PC-9 (cell line): ENCODE measurements at regions not wholly inside any gene's neighbourhood (a gene's known extent, or its start where the extent isn't known, plus 50 kb on each side); places are given as distances from the start of the nearest gene placed in this dataset.

Experiments used
- BruUV-seq: library from RNA; stranded (reverse); fragments of 400-500 nt; replicated peaks from 2 replicates; lab custom pipeline; 2021; lab: Mats Ljungman, UMichigan
- CTCF ChIA-PET: fragments of 300-600 bp; sonication (Branson Sonifier 250); formaldehyde crosslinking; loops from one replicate; lab custom pipeline; 2022; ENCODE audit warnings: antibody characterized with exemption; lab: Charles Lee
- POLR2A ChIA-PET: fragments of 300-600 bp; sonication (Branson Sonifier 250); formaldehyde crosslinking; loops from one replicate; lab custom pipeline; 2022; ENCODE audit warnings: antibody characterized with exemption; ENCODE audit not compliant: unreplicated experiment; lab: Charles Lee
- DNase-seq, 2 experiments: peaks; one replicate each; pipeline versions ENCODE4 v3.0.0 to v3.0.0-alpha.2; 2015 to 2022; ENCODE audit warnings: mixed read lengths in 1 of 2
- H2AFZ ChIP-seq: fragments of 200-600 bp; sonication (generic); 2 replicates; pipeline ENCODE4 v1.8.1; 2017; ENCODE audit warnings: antibody characterized with exemption
- H3F3A ChIP-seq: fragments of 200-600 bp; sonication (generic); 2 replicates; pipeline ENCODE4 v1.8.1; 2017; ENCODE audit warnings: antibody characterized with exemption, mild to moderate bottlenecking, low read depth; ENCODE audit not compliant: insufficient read depth
- H3K27ac ChIP-seq: fragments of 200-600 bp; sonication (generic); 2 replicates; pipeline ENCODE4 v1.6.1; 2016; ENCODE audit warnings: mixed run types
- H3K27me3 ChIP-seq: fragments of 200-600 bp; sonication (generic); 2 replicates; pipeline ENCODE4 v1.6.1; 2016; ENCODE audit warnings: low read depth, mixed run types; ENCODE audit not compliant: insufficient read depth
- H3K36me3 ChIP-seq: fragments of 200-600 bp; sonication (generic); 2 replicates; pipeline ENCODE4 v1.6.1; 2016; ENCODE audit warnings: low read depth, mixed run types
- H3K4me1 ChIP-seq: fragments of 200-600 bp; sonication (generic); replicated peaks from 2 replicates; pipeline ENCODE4 v1.6.1; 2016; ENCODE audit warnings: mixed run types; ENCODE audit not compliant: insufficient read depth
- H3K4me2 ChIP-seq: fragments of 200-600 bp; sonication (generic); 2 replicates; pipeline ENCODE4 v1.6.1; 2017; ENCODE audit warnings: mixed run types
- H3K4me3 ChIP-seq: fragments of 200-600 bp; sonication (generic); 2 replicates; pipeline ENCODE4 v1.6.1; 2016; ENCODE audit warnings: mixed run types
- H3K79me2 ChIP-seq: fragments of 200-600 bp; sonication (generic); 2 replicates; pipeline ENCODE4 v1.6.1; 2017; ENCODE audit warnings: low read depth, mixed run types
- H3K9me2 ChIP-seq: fragments of 200-600 bp; sonication (generic); 2 replicates; pipeline ENCODE4 v1.8.1; 2017; ENCODE audit warnings: mild to moderate bottlenecking; ENCODE audit not compliant: insufficient read depth
- H3K9me3 ChIP-seq: fragments of 200-600 bp; sonication (generic); 2 replicates; pipeline ENCODE4 v1.8.1; 2016; ENCODE audit warnings: low read depth; ENCODE audit not compliant: insufficient read depth
- H4K20me1 ChIP-seq: fragments of 200-600 bp; sonication (generic); 2 replicates; pipeline ENCODE4 v1.8.1; 2017; ENCODE audit not compliant: insufficient read depth
- CTCF ChIP-seq: fragments of 200-600 bp; sonication (generic); conservative IDR thresholded peaks from 2 replicates; pipeline ENCODE4 v1.6.1; 2017; ENCODE audit warnings: mixed run types, antibody characterized with exemption, mild to moderate bottlenecking, moderate library complexity
- EZH2 ChIP-seq: fragments of 200-600 bp; sonication (generic); IDR thresholded peaks from 2 replicates; pipeline ENCODE4 v1.8.0; 2017; ENCODE audit warnings: antibody characterized with exemption, low read depth
- intact Hi-C: fragments of 100-400 bp; cut with micrococcal nuclease; formaldehyde crosslinking; loops from one replicate; pipeline ENCODE4 v1.10.0; 2022; ENCODE audit not compliant: unreplicated experiment

- Histone ChIP-seq H3K4me3 (no peak overlapping the region), H3K9me2 (no peaks in the 10 kb centered on the region), H3K9me3 (0 out of 2 replicates have a peak, but pooled peaks cover 4% of the 10 kb centered on the region), H3K4me2 (no peak overlapping the region), H3K36me3 (no peaks in the 10 kb centered on the region), H3K79me2 (no peaks in the 10 kb centered on the region), H2AFZ (no peak overlapping the region), H3F3A (no peaks in the 10 kb centered on the region), H3K27me3 (no peaks in the 10 kb centered on the region), H4K20me1 (no peaks in the 10 kb centered on the region), H3K27ac (no peak overlapping the region), H3K4me1 (no peaks in the 10 kb centered on the region)
- intact Hi-C loops = no loop called here
- no TSS peak for BruUV-seq
- ChIA-PET POLR2A (no interaction called here), CTCF (no interaction called here)
- TF ChIP-seq EZH2 = no peak
- no peak for TF ChIP-seq CTCF
- DNase-seq = no peak
Observed at GRCh38 chr5:98365126-98365525, 408.3 kb upstream of the RGMB start.

- H3K9me3 ChIP-seq = no peaks in the 10 kb centered on the region
- no peaks in the 10 kb centered on the region for H4K20me1 ChIP-seq
- intact Hi-C loops = no loop called here
- H3F3A ChIP-seq = no peaks in the 10 kb centered on the region
- no peaks in the 10 kb centered on the region for H3K79me2 ChIP-seq
- POLR2A ChIA-PET = no interaction called here
- no peak overlapping the region for H3K27ac ChIP-seq
- no peak for TF ChIP-seq CTCF
- TF ChIP-seq EZH2 = no peak
- no peaks in the 10 kb centered on the region for H3K4me1 ChIP-seq
- no peaks in the 10 kb centered on the region for H3K9me2 ChIP-seq
- H3K36me3 ChIP-seq = no peaks in the 10 kb centered on the region
- CTCF ChIA-PET = no interaction called here
- H2AFZ ChIP-seq = no peak overlapping the region
- no peak for DNase-seq
- BruUV-seq = no TSS peak
- no peaks in the 10 kb centered on the region for H3K27me3 ChIP-seq
- no peak overlapping the region for H3K4me3 ChIP-seq
- H3K4me2 ChIP-seq = no peak overlapping the region
Observed at GRCh38 chr5:98368141-98368540, 405.3 kb upstream of the RGMB start.

GRCh38 chr5:98372351-98372750 lies 401.1 kb upstream of the RGMB start:
- no peak overlapping the region for H3K4me3 ChIP-seq
- no peak overlapping the region for H3K27ac ChIP-seq
- no peak for DNase-seq
- H3K9me2 ChIP-seq = no peaks in the 10 kb centered on the region
- H3K79me2 ChIP-seq = no peaks in the 10 kb centered on the region
- no peaks in the 10 kb centered on the region for H3K36me3 ChIP-seq
- H3K27me3 ChIP-seq = no peaks in the 10 kb centered on the region
- no peaks in the 10 kb centered on the region for H3F3A ChIP-seq
- H2AFZ ChIP-seq = no peak overlapping the region
- BruUV-seq = no TSS peak
- ChIA-PET CTCF (interaction anchor here (0.7 kb wide), 1 partner anchor 31 kb away, joined by 4 read pairs; no protein-coding TSS in a partner anchor), POLR2A (no interaction called here)
- no peaks in the 10 kb centered on the region for H3K4me1 ChIP-seq
- no peak overlapping the region for H3K4me2 ChIP-seq
- H4K20me1 ChIP-seq = no peaks in the 10 kb centered on the region
- TF ChIP-seq EZH2 (no peak), CTCF (no peak)
- intact Hi-C loops = no loop called here
- H3K9me3 ChIP-seq = no peaks in the 10 kb centered on the region
